Heart left ventricle (tissue), 13 donors: ENCODE measurements at regions not wholly inside any gene's neighbourhood (a gene's known extent, or its start where the extent isn't known, plus 50 kb on each side); places are given as distances from the start of the nearest gene placed in this dataset.

Experiments
- CTCF ChIP-seq, 12 donors: fragments of 200-600 bp; sonication (generic) in 4 of 12; IDR thresholded peaks; one replicate each; pipeline versions ENCODE4 v1.5.0 to v1.8.0; 2018 to 2022; ENCODE audit warnings: antibody characterized with exemption in 12 of 12, mild to moderate bottlenecking in 5 of 12
- POLR2A ChIP-seq, 2 donors: fragments of 450-650 bp; IDR thresholded peaks; one replicate each; pipeline ENCODE4 v1.6.1; 2017; ENCODE audit warnings: antibody characterized with exemption in 2 of 2, mild to moderate bottlenecking in 2 of 2, moderate library complexity in 2 of 2
- donor health status: ischemic (EF 13 %, LVEDD 7.1; RV severe dilation, severe dysfunction).
- donor health status: DM: no; HTN: yes; CAD: no.
- donor health status: DM: no; HTN: no; CAD: no.
- donor health status: ischemic (EF 25% LVEDD 6.9; RV normal size, moderate dysfunction).
- donor health status: ischemic (EF 25% LVEDD 5.7; RV mildly dilated, moderate dysfunction).
- donor health status: ischemic (EF 35%, LVEDD 5.7; RV mildly dilated, moderate dysfunction).
- donor health status: nonischemic (EF 11% LVEDD 7.7; RV severe dilation, severe dysfunction).
- donor health status: DM: yes; HTN: yes; CAD: no.
- donor health status: PGD.
- donor health status: ischemic (EF 29% LVEDD 5.4; RV normal size, mild dysfunction).
- donor health status: nonischemic (EF 23%, LVEDD 6.1; RV moderate dilation, normal function).

DNA sequence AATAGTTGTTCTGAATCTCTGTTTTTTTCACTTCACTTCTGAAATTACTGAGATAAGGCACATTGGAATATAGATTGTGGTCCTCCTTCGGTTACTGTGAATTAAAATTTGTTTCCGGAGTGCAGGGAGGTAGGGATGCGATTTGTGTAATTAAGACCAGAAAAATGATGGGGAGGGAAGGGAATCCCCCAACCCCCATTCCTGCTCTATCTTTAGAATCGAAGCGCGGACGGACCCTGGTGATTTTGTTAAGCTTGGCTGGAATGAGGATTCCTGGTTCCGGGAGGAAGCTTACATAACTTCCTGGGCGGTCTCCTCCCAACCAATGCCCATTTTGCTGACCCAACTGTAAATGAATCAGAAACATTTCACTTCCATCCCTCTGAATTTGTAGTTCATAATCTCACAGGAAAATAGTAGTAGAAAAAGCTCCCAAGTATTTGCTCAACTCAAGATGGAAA lies 220.1 kb upstream of the MSX2 start:
- TF ChIP-seq CTCF (IDR thresholded peaks at IDR 0.05) (no peak), POLR2A (IDR thresholded peaks at IDR 0.05) (no peak)
